SK-N-MC (cell line): ENCODE measurements at regions not wholly inside any gene's neighbourhood (a gene's known extent, or its start where the extent isn't known, plus 50 kb on each side); places are given as distances from the start of the nearest gene placed in this dataset.

ENCODE experiments used
- EZH2 ChIP-seq: fragments of 200-600 bp; sonication (generic); IDR thresholded peaks from one replicate; pipeline ENCODE4 v1.6.1; 2017; ENCODE audit warnings: antibody characterized with exemption
- FOXP2 ChIP-seq: optimal IDR thresholded peaks from 2 replicates; pipeline ENCODE3; 2011; ENCODE audit warnings: mild to moderate bottlenecking, moderate library complexity; ENCODE audit not compliant: insufficient read depth; ENCODE audit errors: extremely low read length, control extremely low read depth
- POLR2AphosphoS5 ChIP-seq: IDR thresholded peaks from 2 replicates; pipeline ENCODE4 v1.6.1; 2012; ENCODE audit warnings: mild to moderate bottlenecking, low read depth, low read length, borderline replicate concordance

DNA sequence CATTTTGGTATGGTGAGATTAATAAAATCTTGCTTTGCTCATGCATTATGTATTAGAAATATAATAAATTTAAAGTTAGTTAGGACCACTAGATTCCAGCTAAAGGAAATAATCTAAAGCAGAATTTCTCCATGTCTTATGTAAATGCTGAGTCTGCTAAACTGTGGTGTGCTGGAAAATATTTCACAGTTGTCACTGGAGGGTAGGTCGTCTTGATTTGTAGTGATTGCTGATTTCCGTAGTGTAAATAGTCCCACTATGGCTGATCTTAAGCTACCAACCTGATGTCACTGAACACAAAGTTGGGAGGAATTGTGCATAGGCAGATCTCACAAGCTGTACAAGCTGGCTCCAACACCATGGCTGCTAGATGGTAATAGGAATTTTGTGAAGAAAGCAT is 133.4 kb upstream of the NR3C2 start:
- TF ChIP-seq POLR2AphosphoS5: peak; percentile 78; the same call in 1 of the 2 replicates
- no peak for TF ChIP-seq EZH2
- peak; percentile 85 for TF ChIP-seq FOXP2
